Suppressor macrophage (primary cell): ENCODE measurements at regions not wholly inside any gene's neighbourhood (a gene's known extent, or its start where the extent isn't known, plus 50 kb on each side); places are given as distances from the start of the nearest gene placed in this dataset.

Experiments used
- DNase-seq, 4 experiments: peaks; one replicate each; pipeline ENCODE4 v3.0.0-alpha.2; 2020 to 2022

DNA sequence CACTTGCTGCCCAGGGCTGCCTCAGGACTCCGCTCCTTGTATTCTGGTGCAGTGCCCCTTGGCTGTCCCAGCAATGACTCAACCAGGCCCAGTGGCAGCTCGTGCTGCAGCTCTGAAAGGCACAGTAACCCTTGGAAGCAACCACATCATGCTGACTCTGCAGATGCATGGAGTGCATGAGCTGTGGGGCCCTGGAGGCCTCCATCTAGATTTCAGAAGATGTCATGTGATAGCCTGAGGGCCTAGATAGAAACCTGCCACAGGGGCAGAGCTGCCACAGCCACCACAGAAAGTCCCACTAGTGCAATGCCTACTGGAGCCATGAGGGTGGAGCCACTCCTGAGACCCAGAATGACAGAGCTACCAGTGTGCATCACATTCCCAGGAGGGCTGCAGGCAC lies 117.1 kb upstream of the SMAD3 start:
- DNase-seq = peak; percentile 72 to 83 (median 76)

DNA sequence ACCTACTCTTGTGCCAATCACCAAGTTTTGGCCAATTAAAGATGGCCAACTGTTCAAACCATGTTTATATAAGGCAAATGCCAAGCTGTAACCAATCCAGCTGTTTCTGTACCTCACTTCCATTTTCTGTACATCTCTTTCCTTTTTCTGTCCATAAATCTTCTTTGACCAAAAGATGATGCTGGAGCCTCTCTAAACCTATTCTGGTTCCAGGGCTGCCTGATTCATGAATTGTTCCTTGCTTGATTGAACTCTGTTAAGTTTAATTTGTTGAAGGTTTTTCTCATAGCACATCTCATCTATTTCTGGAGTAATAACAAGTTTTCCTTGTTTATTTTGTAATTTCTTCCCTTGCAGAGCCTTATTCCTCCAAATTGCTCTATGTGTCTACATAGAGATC lies 115.3 kb upstream of the SMAD3 start:
- no peak for DNase-seq

GRCh38 chr15:66951531-66952320 lies 113.7 kb upstream of the SMAD3 start:
- peak; percentile 24 to 89 (median 70) for DNase-seq

GRCh38 chr15:66952756-66953522 lies 112.5 kb upstream of the SMAD3 start:
- no peak for DNase-seq

DNA sequence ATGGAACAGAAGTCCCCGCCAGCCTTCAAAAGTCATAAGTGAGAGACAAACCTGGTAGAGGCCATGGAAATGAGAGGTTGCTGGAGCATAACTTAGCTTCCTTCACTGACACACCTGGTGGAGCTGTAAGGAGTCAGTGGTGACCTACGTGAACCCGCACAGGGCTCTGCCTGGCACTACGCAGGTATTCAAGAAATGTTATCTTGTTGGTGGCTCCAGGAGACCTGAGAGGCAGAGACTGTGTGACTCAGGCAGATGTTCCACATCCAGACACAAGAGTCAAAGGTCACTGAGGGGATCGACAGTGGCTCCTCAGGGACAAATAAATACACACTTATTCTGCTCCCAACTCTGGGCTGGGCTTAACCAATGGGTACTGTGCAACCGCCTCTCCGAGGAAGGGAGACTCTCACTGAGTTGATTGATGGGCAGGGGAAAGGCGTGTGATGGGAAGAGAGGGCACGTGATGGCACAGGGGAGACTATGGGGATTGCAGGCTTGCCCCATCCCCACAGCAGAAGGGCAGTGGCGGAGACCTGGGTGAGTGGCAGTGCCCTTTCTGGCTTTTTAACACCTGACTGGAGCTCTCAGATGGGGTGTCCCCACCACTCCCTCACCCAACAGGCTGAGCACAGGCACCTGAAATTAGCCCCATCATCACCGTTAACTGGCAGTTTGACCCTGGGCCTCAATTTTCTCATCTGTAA lies 111.7 kb upstream of the SMAD3 start:
- DNase-seq = no peak

- DNase-seq = no peak
These were observed 110.8 kb upstream of the SMAD3 start for GRCh38 chr15:66954601-66955000.

DNA sequence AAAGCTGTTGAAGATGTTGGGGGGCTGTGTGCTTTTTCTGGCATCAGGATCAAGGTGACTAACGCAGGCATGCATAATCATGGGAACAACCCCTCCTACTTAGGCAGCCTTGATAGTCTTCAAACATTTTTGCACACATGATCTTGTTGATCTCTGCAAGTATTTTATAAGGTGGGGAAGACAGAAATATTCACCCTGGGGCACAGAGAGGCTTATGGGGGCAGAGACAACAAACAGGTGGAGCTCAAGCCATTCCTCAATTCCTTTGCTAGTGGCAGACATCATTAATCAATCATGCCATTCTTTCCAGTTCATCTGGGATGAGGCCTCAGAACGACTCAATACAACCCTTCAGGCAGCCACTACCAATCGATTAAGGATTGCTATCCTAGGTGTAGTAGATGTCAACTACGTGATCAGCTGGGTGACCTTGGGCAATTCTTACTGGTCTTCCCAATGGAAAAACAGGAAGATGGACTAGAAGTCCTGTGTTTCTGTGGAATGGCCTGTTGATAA lies 110.3 kb upstream of the SMAD3 start:
- DNase-seq = no peak

DNA sequence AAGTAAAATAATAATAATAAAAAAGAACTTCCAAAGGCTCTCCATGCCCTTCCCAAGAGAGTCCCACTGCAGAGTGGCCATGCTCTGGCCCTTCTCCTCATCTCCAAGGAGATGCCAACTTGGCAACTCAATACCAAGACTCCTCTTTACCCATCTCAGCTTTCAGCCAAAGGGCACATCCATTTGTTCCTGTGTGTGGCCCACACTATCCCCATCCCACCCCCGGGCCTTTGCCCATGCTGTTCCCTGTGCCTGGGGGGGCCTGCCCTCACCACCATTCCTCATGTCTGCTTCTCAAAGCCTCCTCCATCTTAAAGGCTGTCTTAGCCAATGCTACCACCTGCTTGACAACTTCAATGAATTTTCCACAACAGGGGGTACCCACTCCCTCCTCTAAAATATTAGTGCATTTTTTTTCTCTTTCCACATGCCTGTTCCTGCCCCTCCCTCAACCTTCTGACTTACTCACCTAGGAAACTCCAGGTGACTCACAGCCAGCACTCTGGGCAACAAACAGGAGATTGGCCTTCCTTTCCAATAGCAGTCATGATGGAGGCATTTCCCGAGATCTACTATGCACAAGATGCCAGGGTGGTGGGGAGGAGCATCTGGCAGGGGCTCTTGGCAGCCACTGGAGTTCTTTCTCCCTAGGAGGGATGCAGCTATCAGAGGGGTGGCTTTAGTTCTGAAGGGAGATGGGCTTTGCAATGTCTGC lies 109.4 kb upstream of the SMAD3 start:
- no peak for DNase-seq

DNA sequence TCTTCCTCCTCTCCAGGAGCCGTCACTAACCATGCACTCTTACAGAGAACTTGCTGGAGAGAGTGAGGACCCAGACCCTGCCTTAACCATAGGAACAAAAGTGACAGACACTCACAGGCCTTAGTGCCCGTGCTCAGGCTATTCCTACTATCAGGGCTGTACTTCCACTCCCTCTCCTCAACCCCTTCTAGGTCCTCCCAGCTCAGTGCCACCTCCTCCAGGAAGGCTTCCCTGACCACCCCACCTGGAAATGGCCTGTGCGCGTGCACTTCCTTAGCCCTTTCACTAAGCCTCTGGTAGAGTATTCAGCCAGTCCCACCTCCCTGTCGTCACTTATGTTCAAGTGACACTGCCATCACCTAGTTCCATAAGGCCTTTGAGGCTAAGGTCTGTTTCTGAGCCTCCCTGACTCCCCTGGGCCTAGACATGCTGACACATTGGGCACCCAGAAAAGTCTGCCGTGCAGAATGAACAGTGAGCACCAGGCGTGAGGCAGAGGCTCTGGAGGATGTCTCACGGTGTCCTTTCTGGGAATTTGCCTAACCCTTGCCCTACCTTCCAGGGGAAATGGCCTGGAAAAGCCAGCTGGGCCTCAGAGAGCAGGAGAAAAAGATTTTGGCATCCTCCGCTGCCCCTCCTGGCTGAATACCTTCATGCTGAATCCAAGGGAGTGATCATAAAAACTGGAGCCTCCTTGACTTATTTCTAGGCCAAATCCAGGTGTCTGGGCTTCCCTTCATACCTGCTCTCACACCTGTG lies 108.6 kb upstream of the SMAD3 start:
- DNase-seq = no peak

- peak in 1 of 4 experiments; percentile 28 for DNase-seq
These were observed 108.0 kb upstream of the SMAD3 start for GRCh38 chr15:66957431-66957720.

DNA sequence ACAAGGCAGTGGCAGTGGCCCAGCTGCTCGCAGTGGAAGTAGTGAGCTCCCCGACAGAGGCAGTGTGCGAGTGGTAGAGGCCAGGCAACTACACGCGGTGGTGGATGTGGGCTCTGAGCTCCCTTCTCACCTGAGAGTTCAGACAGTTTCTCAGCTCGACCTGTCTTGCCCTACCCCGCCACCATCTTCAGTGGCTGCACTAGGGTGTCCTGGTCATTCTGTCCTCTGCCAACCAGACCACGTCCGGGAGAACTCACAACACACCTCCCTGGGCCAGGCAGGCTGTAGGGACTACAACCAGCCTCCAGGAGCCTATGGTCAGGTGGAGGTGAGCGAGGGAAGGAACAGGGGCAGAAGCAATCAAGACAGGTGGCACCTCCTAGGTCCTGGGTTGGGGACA lies 106.3 kb upstream of the SMAD3 start:
- no peak for DNase-seq

DNA sequence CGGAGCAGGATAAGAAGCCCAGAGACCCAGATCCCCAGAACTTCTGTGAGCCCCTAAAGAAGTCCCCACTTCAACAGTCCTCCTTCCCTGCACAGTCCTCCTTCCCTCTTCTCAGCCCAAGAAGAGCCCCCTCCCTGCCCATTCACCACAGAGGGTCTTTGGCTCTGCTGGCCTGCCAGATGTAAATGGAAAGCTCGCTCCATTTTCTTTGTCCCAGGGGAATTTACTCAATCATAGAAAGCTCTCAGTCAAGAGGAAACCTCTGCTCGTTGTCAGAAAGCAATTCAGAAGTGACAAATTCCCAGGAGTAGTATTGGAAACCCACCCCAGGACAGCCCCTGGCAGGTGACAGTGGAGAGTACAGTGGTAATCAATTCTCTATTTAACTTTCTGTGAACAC lies 105.5 kb upstream of the SMAD3 start:
- no peak for DNase-seq

- no peak for DNase-seq
These were observed 104.9 kb upstream of the SMAD3 start for GRCh38 chr15:66960519-66960918.

DNA sequence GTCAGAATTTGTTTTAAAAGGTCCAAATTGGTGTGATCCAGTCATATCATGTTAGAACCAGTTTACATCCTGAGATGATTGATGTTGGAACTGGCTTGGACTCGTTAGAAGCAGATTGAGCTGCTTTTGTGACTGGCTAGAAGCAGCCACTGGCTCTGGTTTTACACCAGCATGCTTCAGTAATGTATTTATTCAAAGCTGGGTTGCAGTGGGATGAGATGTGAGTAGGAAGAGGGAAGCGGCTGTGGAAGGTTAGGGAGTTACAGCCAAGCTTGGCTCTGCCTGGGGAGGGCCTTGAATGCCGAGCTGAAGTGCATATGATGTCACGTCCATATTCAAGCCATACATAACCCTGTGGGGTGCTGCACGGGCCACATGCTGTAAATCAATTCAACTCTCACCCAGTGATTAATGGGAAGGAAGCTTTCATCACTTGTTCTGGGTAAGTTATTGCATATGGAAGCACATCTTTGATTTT lies 104.0 kb upstream of the SMAD3 start:
- peak; percentile 54 to 76 (median 56) for DNase-seq

DNA sequence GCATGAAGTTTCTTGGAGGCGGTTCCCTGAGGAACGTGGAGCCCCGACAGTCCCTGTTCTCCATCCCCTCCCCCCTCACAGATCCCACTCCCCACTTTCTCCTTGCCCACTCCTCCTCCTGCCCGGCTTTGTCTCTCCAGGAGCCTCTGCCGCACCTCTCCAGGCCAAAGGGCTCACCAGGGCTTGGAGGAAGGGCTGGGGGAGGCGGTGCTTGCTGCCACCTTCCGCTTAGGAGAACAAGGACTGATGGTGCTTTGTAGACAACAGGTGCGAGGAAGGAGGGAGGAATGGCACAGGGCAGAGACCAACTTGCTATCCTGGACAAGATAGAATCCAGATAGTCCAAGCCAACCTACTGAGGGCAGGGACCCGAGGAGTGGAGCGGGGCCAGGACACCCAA lies 103.5 kb upstream of the SMAD3 start:
- DNase-seq = no peak

- DNase-seq = no peak
These were observed 102.9 kb upstream of the SMAD3 start for GRCh38 chr15:66962522-66962921.

DNA sequence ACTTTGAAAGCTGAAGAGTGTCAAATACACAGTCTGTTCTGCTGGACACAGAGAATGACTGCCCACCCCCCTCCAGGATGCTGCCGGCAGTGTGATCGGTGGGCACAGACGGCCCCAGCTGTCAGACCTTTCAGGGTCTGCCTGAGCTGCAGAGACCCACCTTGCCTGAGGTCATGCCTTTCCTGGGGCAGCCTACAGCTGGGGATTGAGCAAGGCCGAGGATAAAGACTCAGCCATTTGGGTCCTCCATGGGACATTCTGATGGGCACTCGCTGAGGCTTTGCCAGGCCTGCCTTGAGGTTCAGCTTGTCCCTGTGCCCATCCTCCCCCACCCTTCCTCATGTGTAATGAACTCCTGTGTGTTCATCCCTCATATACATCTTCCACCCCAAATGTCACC lies 102.3 kb upstream of the SMAD3 start:
- no peak for DNase-seq

DNA sequence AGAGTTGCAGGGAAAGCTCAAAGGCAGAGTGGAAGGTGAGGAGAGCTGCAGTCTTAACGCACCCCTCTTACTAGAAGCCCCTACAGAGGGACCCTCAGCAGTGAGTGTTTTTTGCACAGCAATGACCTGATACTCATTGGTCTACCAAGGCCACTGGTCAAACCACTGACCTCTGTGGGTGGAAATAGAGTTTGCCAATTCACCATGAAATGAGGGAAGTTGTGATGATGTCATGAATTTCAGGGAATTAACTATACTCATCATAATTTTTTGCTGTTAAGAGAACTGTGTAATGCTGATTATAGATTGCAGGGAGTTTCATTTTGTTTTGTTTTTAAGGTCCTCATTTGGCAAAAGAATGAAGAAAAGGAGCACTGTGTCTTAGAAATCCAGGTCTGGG lies 101.7 kb upstream of the SMAD3 start:
- DNase-seq = peak; percentile 66 to 91 (median 78)

DNA sequence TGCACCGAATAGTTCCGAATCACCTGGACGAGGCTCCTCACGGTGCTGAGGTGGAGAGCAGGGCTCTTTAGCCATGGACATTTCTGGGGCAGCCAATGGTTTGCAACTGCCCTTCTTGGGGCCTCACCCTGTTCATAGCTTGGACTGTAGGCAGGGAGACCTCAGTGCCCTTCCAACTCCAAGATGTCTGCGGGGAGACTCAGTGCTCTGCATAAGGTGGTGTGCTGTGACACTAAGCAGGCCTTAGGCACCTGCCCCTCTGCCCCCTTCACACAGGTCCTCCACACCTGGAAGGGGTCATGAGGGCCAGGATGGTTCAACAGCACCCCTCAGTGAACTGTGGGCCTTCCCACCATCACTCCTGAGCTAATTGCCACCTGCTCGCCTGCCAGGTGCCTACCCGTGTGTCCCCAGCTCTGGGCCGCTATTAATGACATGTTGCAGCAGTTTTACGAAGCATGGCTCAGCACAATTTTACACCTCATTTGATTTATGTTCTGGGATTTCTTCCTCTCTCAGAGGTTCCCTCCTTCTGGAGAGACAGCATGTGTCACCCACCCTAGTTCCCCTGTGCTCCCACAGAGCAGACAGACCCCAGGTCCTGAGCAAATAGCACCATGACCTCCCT lies 101.2 kb upstream of the SMAD3 start:
- DNase-seq = no peak

DNA sequence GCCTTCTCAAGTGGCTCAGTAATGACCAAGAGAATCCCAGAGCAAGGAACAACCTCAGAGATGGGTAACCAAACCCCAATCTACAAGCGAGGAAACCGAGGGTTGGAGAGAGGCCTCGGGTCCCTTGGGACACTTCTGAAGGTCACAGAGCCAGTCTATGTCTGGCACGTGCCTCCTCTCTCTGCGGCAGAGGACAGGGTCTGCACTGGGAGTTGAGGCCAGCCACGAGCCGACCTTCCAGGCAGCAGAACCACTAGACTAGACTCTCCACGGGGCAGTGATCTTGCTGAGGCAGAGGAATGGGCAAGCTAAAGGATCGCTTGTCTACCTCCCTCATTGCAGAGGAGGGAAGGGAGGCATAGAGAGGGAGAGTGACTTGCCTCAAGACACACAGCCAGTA lies 100.6 kb upstream of the SMAD3 start:
- DNase-seq = no peak

DNA sequence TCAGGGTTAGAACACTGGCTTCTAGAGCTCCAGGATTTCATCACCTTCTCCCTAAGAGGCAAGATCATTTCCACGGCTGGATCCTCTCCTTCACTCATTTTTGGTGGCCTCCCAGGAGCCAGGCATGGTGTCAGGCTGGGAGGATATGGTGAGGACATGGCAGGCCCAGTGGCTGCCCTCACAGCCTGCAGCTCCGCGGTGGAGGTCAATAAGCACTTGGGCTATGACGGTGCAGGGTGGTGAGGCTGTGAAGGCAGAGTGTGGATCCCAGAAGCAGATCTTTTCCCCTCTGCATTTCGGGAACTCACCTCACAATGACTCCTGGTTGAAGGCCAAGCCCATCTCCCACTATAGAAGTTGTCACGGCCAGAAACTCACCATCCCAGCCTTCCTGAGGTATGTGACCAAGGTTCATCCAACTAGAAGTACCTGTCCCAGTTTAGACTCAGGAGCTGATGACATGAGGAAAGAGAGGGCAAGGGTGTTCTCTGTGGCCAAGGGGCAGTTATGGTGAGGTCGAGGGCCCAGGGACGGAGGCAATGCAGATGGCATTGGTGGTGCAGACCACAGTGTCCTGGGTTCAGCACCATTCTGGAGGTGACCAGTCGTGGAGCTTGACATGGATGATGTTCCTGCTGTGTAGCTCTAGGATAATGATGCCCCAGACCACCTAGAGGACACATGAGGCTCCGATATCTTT lies 100.1 kb upstream of the SMAD3 start:
- DNase-seq = no peak
